ENCODE measurements at regions not wholly inside any gene's neighbourhood (a gene's known extent, or its start where the extent isn't known, plus 50 kb on each side); places are given as distances from the start of the nearest gene placed in this dataset.
A peak's percentile ranks its signal among the peaks of the same experiment; 100 is the strongest.

- Mint-ChIP-seq H3K9me3 (ENCODE audit: unreplicated experiment) (no peaks in the 10 kb centered on the region), H3K4me3 (ENCODE audit: unreplicated experiment) (no peak overlapping the region), H3K27me3 (ENCODE audit: unreplicated experiment) (no peaks in the 10 kb centered on the region), H3K36me3 (ENCODE audit: low read depth, unreplicated experiment) (no peaks in the 10 kb centered on the region), H3K27ac (ENCODE audit: unreplicated experiment) (no peak overlapping the region), H3K4me1 (ENCODE audit: unreplicated experiment) (no peaks in the 10 kb centered on the region)
- DNase-seq (ENCODE audit: low spot score), result peak; percentile 34
- peak; percentile 78 for TF ChIP-seq CTCF (IDR thresholded peaks at IDR 0.05; ENCODE audit: unreplicated experiment)
Measured at GRCh38 chr12:4037747-4038312, 164.6 kb upstream of the PARP11 start.

- H3K36me3 Mint-ChIP-seq (ENCODE audit: low read depth, unreplicated experiment), result no peaks in the 10 kb centered on the region
- H3K9me3 Mint-ChIP-seq (ENCODE audit: unreplicated experiment), result no peaks in the 10 kb centered on the region
- no peak for DNase-seq (ENCODE audit: low spot score)
- H3K27ac Mint-ChIP-seq (ENCODE audit: unreplicated experiment), result no peak overlapping the region
- H3K4me1 Mint-ChIP-seq (ENCODE audit: unreplicated experiment), result peaks cover 6% of the 10 kb centered on the region
- TF ChIP-seq CTCF (IDR thresholded peaks at IDR 0.05; ENCODE audit: unreplicated experiment), result no peak
- H3K4me3 Mint-ChIP-seq (ENCODE audit: unreplicated experiment), result no peak overlapping the region
- H3K27me3 Mint-ChIP-seq (ENCODE audit: unreplicated experiment), result no peaks in the 10 kb centered on the region
Measured at GRCh38 chr12:4036671-4037271, 163.6 kb upstream of the PARP11 start.

- no peak overlapping the region for H3K4me3 Mint-ChIP-seq (ENCODE audit: unreplicated experiment)
- TF ChIP-seq CTCF (IDR thresholded peaks at IDR 0.05; ENCODE audit: unreplicated experiment), result no peak
- no peaks in the 10 kb centered on the region for H3K36me3 Mint-ChIP-seq (ENCODE audit: low read depth, unreplicated experiment)
- no peaks in the 10 kb centered on the region for H3K27me3 Mint-ChIP-seq (ENCODE audit: unreplicated experiment)
- DNase-seq (ENCODE audit: low spot score), result no peak
- no peaks in the 10 kb centered on the region for H3K9me3 Mint-ChIP-seq (ENCODE audit: unreplicated experiment)
- H3K27ac Mint-ChIP-seq (ENCODE audit: unreplicated experiment), result no peak overlapping the region
- H3K4me1 Mint-ChIP-seq (ENCODE audit: unreplicated experiment), result peaks cover 10% of the 10 kb centered on the region
Measured at GRCh38 chr12:4034921-4035320, 161.7 kb upstream of the PARP11 start.

- H3K9me3 Mint-ChIP-seq (ENCODE audit: unreplicated experiment), result no peaks in the 10 kb centered on the region
- peaks cover 2% of the 10 kb centered on the region for H3K27me3 Mint-ChIP-seq (ENCODE audit: unreplicated experiment)
- no peak overlapping the region for H3K4me3 Mint-ChIP-seq (ENCODE audit: unreplicated experiment)
- no peak for TF ChIP-seq CTCF (IDR thresholded peaks at IDR 0.05; ENCODE audit: unreplicated experiment)
- peaks cover 14% of the 10 kb centered on the region for H3K4me1 Mint-ChIP-seq (ENCODE audit: unreplicated experiment)
- no peak overlapping the region for H3K27ac Mint-ChIP-seq (ENCODE audit: unreplicated experiment)
- no peak for DNase-seq (ENCODE audit: low spot score)
- H3K36me3 Mint-ChIP-seq (ENCODE audit: low read depth, unreplicated experiment), result no peaks in the 10 kb centered on the region
Measured at GRCh38 chr12:4032924-4033615, 159.9 kb upstream of the PARP11 start.

GRCh38 chr12:4031703-4032291 is 158.6 kb upstream of the PARP11 start:
- no peak overlapping the region for H3K4me3 Mint-ChIP-seq (ENCODE audit: unreplicated experiment)
- peaks cover 19% of the 10 kb centered on the region for H3K4me1 Mint-ChIP-seq (ENCODE audit: unreplicated experiment)
- no peak overlapping the region for H3K27ac Mint-ChIP-seq (ENCODE audit: unreplicated experiment)
- peaks cover 2% of the 10 kb centered on the region for H3K27me3 Mint-ChIP-seq (ENCODE audit: unreplicated experiment)
- no peak for DNase-seq (ENCODE audit: low spot score)
- H3K36me3 Mint-ChIP-seq (ENCODE audit: low read depth, unreplicated experiment), result no peaks in the 10 kb centered on the region
- TF ChIP-seq CTCF (IDR thresholded peaks at IDR 0.05; ENCODE audit: unreplicated experiment), result no peak
- no peaks in the 10 kb centered on the region for H3K9me3 Mint-ChIP-seq (ENCODE audit: unreplicated experiment)
